ENCODE measurements at regions not wholly inside any gene's neighbourhood (a gene's known extent, or its start where the extent isn't known, plus 50 kb on each side); places are given as distances from the start of the nearest gene placed in this dataset.
"Not testable (repeated sequence)": the region's sequence is repeated elsewhere in the genome, so short reads cannot be mapped to it uniquely, and the experiment has no call there.

GRCh38 chr13:76829572-76830327 is 56.5 kb downstream of the KCTD12 start:
- no peak for DNase-seq (ENCODE audit: low spot score)

GRCh38 chr13:76828316-76828741 is 57.9 kb downstream of the KCTD12 start:
- no peak for DNase-seq (ENCODE audit: low spot score)

GRCh38 chr13:76826527-76826926 is 59.7 kb downstream of the KCTD12 start:
- no peak for DNase-seq (ENCODE audit: low spot score)

- no peak for DNase-seq (ENCODE audit: low spot score)
Observed at GRCh38 chr13:76825430-76825829, 60.8 kb downstream of the KCTD12 start.

- no peak for DNase-seq (ENCODE audit: low spot score)
Observed at GRCh38 chr13:76823969-76824368, 62.2 kb downstream of the KCTD12 start.

- DNase-seq (ENCODE audit: low spot score): no peak
Observed at GRCh38 chr13:76822698-76823267, 63.4 kb downstream of the KCTD12 start.

- not testable (repeated sequence) for DNase-seq (ENCODE audit: low spot score)
Observed at GRCh38 chr13:76821222-76821621, 65.0 kb downstream of the KCTD12 start.

GRCh38 chr13:76820759-76821158 is 65.4 kb downstream of the KCTD12 start:
- DNase-seq (ENCODE audit: low spot score): no peak

- DNase-seq (ENCODE audit: low spot score): peak; percentile 54
Observed at GRCh38 chr13:76816394-76816793, 69.8 kb downstream of the KCTD12 start.

- no peak for DNase-seq (ENCODE audit: low spot score)
Observed at GRCh38 chr13:76815344-76815743, 70.9 kb downstream of the KCTD12 start.

GRCh38 chr13:76813891-76814290 is 72.3 kb downstream of the KCTD12 start:
- no peak for DNase-seq (ENCODE audit: low spot score)

- peak; percentile 45 for DNase-seq (ENCODE audit: low spot score)
Observed at GRCh38 chr13:76813000-76813691, 73.1 kb downstream of the KCTD12 start.

GRCh38 chr13:76812206-76812897 is 73.9 kb downstream of the KCTD12 start:
- peak; percentile 78 for DNase-seq (ENCODE audit: low spot score)

- DNase-seq (ENCODE audit: low spot score): no peak
Observed at GRCh38 chr13:76809389-76809788, 76.8 kb downstream of the KCTD12 start.

GRCh38 chr13:76808927-76809326 is 77.3 kb downstream of the KCTD12 start:
- no peak for DNase-seq (ENCODE audit: low spot score)

GRCh38 chr13:76804801-76805200 is 81.4 kb downstream of the KCTD12 start:
- DNase-seq (ENCODE audit: low spot score): no peak

- peak; percentile 64 for DNase-seq (ENCODE audit: low spot score)
Observed at GRCh38 chr13:76803831-76804230, 82.4 kb downstream of the KCTD12 start.

GRCh38 chr13:76800943-76801342 is 85.3 kb downstream of the KCTD12 start:
- DNase-seq (ENCODE audit: low spot score): no peak

GRCh38 chr13:76799696-76800095 is 86.5 kb downstream of the KCTD12 start:
- DNase-seq (ENCODE audit: low spot score): no peak

GRCh38 chr13:76798037-76798436 is 88.2 kb downstream of the KCTD12 start:
- no peak for DNase-seq (ENCODE audit: low spot score)

GRCh38 chr13:76797361-76797760 is 88.8 kb downstream of the KCTD12 start:
- DNase-seq (ENCODE audit: low spot score): no peak

- no peak for DNase-seq (ENCODE audit: low spot score)
Observed at GRCh38 chr13:76796851-76797250, 89.4 kb downstream of the KCTD12 start.

All from Ammon's horn (tissue), 1 donor.